ENCODE measurements at regions not wholly inside any gene's neighbourhood (a gene's known extent, or its start where the extent isn't known, plus 50 kb on each side); places are given as distances from the start of the nearest gene placed in this dataset.

- intact Hi-C loops (cut with DNase I) = no loop called here
- no peak for ATAC-seq
- Histone ChIP-seq H3K4me1 (ENCODE audit: control insufficient read depth, insufficient read depth, low read length) (no peaks in the 10 kb centered on the region), H3K9me3 (ENCODE audit: control insufficient read depth, low read length) (no peaks in the 10 kb centered on the region), H3K4me3 (ENCODE audit: low read length) (no peak overlapping the region), H3K27ac (ENCODE audit: low read length) (no peak overlapping the region), H3K27me3 (ENCODE audit: control insufficient read depth, insufficient read depth) (peaks cover 2% of the 10 kb centered on the region)
- DNase-seq = no peak
Observed at GRCh38 chr20:60378620-60379019, 420.4 kb downstream of the CDH26 start.

GRCh38 chr20:60381643-60382400, 423.6 kb downstream of the CDH26 start:
- intact Hi-C loops (cut with DNase I) = no loop called here
- Histone ChIP-seq H3K27ac (ENCODE audit: low read length) (no peak overlapping the region), H3K9me3 (ENCODE audit: control insufficient read depth, low read length) (no peaks in the 10 kb centered on the region), H3K27me3 (ENCODE audit: control insufficient read depth, insufficient read depth) (peaks cover 2% of the 10 kb centered on the region), H3K4me1 (ENCODE audit: control insufficient read depth, insufficient read depth, low read length) (no peaks in the 10 kb centered on the region), H3K4me3 (ENCODE audit: low read length) (no peak overlapping the region)
- ATAC-seq = no peak
- no peak for DNase-seq
- 61% methylated on average over 3 of the region's 3 CpGs for WGBS

GRCh38 chr20:60389441-60389840, 431.2 kb downstream of the CDH26 start:
- intact Hi-C loops (cut with DNase I) = no loop called here
- no peak for ATAC-seq
- no peak for DNase-seq
- no peak overlapping the region for H3K27ac ChIP-seq (ENCODE audit: low read length)
- no peaks in the 10 kb centered on the region for H3K27me3 ChIP-seq (ENCODE audit: control insufficient read depth, insufficient read depth)
- no peaks in the 10 kb centered on the region for H3K4me1 ChIP-seq (ENCODE audit: control insufficient read depth, insufficient read depth, low read length)
- H3K9me3 ChIP-seq (ENCODE audit: control insufficient read depth, low read length) = no peaks in the 10 kb centered on the region
- no peak overlapping the region for H3K4me3 ChIP-seq (ENCODE audit: low read length)

GRCh38 chr20:60389882-60390281, 431.7 kb downstream of the CDH26 start:
- no peaks in the 10 kb centered on the region for H3K4me1 ChIP-seq (ENCODE audit: control insufficient read depth, insufficient read depth, low read length)
- no peaks in the 10 kb centered on the region for H3K9me3 ChIP-seq (ENCODE audit: control insufficient read depth, low read length)
- no peak overlapping the region for H3K4me3 ChIP-seq (ENCODE audit: low read length)
- intact Hi-C loops (cut with DNase I) = no loop called here
- H3K27ac ChIP-seq (ENCODE audit: low read length) = no peak overlapping the region
- DNase-seq = no peak
- ATAC-seq = no peak
- H3K27me3 ChIP-seq (ENCODE audit: control insufficient read depth, insufficient read depth) = no peaks in the 10 kb centered on the region
- WGBS = 72% methylated on average over 7 of the region's 7 CpGs

GRCh38 chr20:60395991-60396390, 437.8 kb downstream of the CDH26 start:
- DNase-seq = no peak
- 42% methylated on average over 3 of the region's 3 CpGs for WGBS
- intact Hi-C loops (cut with DNase I) = no loop called here
- H3K27me3 ChIP-seq (ENCODE audit: control insufficient read depth, insufficient read depth) = no peaks in the 10 kb centered on the region
- H3K4me3 ChIP-seq (ENCODE audit: low read length) = no peak overlapping the region
- H3K9me3 ChIP-seq (ENCODE audit: control insufficient read depth, low read length) = no peaks in the 10 kb centered on the region
- H3K4me1 ChIP-seq (ENCODE audit: control insufficient read depth, insufficient read depth, low read length) = no peaks in the 10 kb centered on the region
- no peak overlapping the region for H3K27ac ChIP-seq (ENCODE audit: low read length)
- ATAC-seq = no peak

GRCh38 chr20:60400567-60400966, 442.3 kb downstream of the CDH26 start:
- WGBS = 92% methylated on average over 1 of the region's 1 CpG

GRCh38 chr20:60402189-60403058, 444.2 kb downstream of the CDH26 start:
- no peak for DNase-seq
- no peak for ATAC-seq
- Histone ChIP-seq H3K4me3 (ENCODE audit: low read length) (no peak overlapping the region), H3K27ac (ENCODE audit: low read length) (no peak overlapping the region), H3K27me3 (ENCODE audit: control insufficient read depth, insufficient read depth) (no peaks in the 10 kb centered on the region), H3K9me3 (ENCODE audit: control insufficient read depth, low read length) (no peaks in the 10 kb centered on the region), H3K4me1 (ENCODE audit: control insufficient read depth, insufficient read depth, low read length) (no peaks in the 10 kb centered on the region)
- intact Hi-C loops (cut with DNase I) = no loop called here
- WGBS = 71% methylated on average over 8 of the region's 8 CpGs

More at GRCh38 chr20:60400567-60400966, 442.3 kb downstream of the CDH26 start:
- H3K4me3 ChIP-seq (ENCODE audit: low read length) = no peak overlapping the region
- H3K27ac ChIP-seq (ENCODE audit: low read length) = no peak overlapping the region
- H3K4me1 ChIP-seq (ENCODE audit: control insufficient read depth, insufficient read depth, low read length) = no peaks in the 10 kb centered on the region
- DNase-seq (no peak), ATAC-seq (no peak)
- no peaks in the 10 kb centered on the region for H3K9me3 ChIP-seq (ENCODE audit: control insufficient read depth, low read length)
- no peaks in the 10 kb centered on the region for H3K27me3 ChIP-seq (ENCODE audit: control insufficient read depth, insufficient read depth)
- intact Hi-C loops (cut with DNase I) = no loop called here

- 75% methylated on average over 8 of the region's 8 CpGs for WGBS
- Histone ChIP-seq H3K4me3 (ENCODE audit: low read length) (no peak overlapping the region), H3K9me3 (ENCODE audit: control insufficient read depth, low read length) (no peaks in the 10 kb centered on the region), H3K27ac (ENCODE audit: low read length) (no peak overlapping the region), H3K4me1 (ENCODE audit: control insufficient read depth, insufficient read depth, low read length) (no peaks in the 10 kb centered on the region), H3K27me3 (ENCODE audit: control insufficient read depth, insufficient read depth) (no peaks in the 10 kb centered on the region)
- DNase-seq (no peak), ATAC-seq (no peak)
- intact Hi-C loops (cut with DNase I) = no loop called here
Observed at GRCh38 chr20:60403105-60403741, 445.0 kb downstream of the CDH26 start.

- H3K4me1 ChIP-seq (ENCODE audit: control insufficient read depth, insufficient read depth, low read length) = no peaks in the 10 kb centered on the region
- no peak overlapping the region for H3K4me3 ChIP-seq (ENCODE audit: low read length)
- ATAC-seq (no peak), DNase-seq (no peak)
- no peak overlapping the region for H3K27ac ChIP-seq (ENCODE audit: low read length)
- no peaks in the 10 kb centered on the region for H3K9me3 ChIP-seq (ENCODE audit: control insufficient read depth, low read length)
- no peaks in the 10 kb centered on the region for H3K27me3 ChIP-seq (ENCODE audit: control insufficient read depth, insufficient read depth)
- 73% methylated on average over 10 of the region's 10 CpGs for WGBS
- intact Hi-C loops (cut with DNase I) = no loop called here
Observed at GRCh38 chr20:60407011-60407771, 449.0 kb downstream of the CDH26 start.

GRCh38 chr20:60407938-60408337, 449.7 kb downstream of the CDH26 start:
- DNase-seq (no peak), ATAC-seq (no peak)
- Histone ChIP-seq H3K4me1 (ENCODE audit: control insufficient read depth, insufficient read depth, low read length) (no peaks in the 10 kb centered on the region), H3K9me3 (ENCODE audit: control insufficient read depth, low read length) (no peaks in the 10 kb centered on the region), H3K27me3 (ENCODE audit: control insufficient read depth, insufficient read depth) (no peaks in the 10 kb centered on the region), H3K4me3 (ENCODE audit: low read length) (no peak overlapping the region), H3K27ac (ENCODE audit: low read length) (no peak overlapping the region)
- WGBS = 60% methylated on average over 1 of the region's 1 CpG
- intact Hi-C loops (cut with DNase I) = no loop called here

Data from right cardiac atrium (tissue), 5 donors.